ENCODE measurements at regions not wholly inside any gene's neighbourhood (a gene's known extent, or its start where the extent isn't known, plus 50 kb on each side); places are given as distances from the start of the nearest gene placed in this dataset.
"Not testable (repeated sequence)": the region's sequence is repeated elsewhere in the genome, so short reads cannot be mapped to it uniquely, and the experiment has no call there.

DNA sequence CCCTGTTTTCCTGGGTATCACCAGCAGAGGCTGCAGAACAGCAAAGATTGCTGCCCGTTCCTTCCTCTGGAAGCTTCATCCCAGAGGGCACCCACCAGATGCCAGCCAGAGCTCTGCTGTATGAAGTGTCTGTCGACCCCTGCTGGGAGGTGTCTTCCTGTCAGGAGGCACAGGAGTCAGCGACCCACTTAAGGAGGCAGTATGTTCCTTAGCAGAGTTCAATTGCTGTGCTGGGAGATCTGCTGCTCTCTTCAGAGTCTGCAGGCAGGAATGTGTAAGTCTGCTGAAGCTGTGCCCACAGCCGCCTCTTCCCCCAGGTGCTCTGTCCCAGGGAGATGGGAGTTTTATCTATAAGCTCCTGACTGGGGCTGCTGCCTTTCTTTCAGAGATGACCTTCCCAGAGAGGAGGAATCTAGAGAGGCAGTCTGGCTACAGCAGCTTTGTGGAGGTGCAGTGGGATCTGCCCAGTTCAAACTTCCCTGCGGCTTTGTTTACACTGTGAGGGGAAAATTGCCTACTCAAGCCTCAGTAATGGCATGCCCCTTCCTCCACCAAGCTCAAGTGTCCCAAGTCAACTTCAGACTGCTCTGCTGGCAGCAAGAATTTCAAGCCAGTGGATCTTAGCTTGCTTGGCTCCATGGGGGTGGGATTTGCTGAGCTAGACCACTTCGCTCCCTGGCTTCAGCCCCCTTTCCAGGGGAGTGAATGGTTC lies 100.6 kb downstream of the TMEM168 start:
- not testable (repeated sequence) for DNase-seq

DNA sequence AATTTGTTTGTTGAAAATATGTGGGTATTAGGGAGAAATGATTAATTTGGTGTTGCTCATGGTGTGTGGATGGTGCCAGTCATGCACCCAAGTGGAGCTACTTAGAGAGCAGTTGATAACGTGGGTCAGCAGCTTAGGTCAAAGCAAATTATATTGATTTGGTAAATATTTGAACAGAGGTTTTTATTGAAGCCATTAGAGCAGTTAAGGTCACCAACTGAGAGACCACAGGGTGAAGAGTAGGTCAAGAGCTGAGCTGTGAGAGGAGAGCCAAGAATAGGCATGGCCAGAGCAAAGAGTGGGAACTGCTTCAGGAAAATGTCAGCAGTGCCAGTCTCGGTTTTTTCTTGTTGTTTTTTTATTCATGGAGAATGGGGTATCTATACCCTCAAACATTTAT lies 97.9 kb downstream of the TMEM168 start:
- no peak for DNase-seq

DNA sequence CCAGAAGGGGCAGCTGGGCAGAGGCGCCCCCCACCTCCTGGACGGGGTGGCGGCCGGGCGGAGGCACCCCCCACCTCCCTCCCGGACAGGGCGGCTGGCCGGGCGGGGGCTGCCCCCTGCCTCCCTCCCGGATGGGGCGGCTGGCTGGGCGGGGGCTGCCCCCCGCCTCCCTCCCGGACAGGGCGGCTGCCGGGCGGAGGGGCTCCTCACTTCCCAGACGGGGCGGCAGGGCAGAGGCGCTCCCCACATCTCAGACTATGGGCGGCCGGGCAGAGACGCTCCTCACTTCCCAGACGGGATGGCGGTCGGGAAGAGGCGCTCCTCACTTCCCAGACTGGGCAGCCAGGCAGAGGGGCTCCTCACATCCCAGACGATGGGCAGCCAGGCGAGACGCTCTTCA lies 93.0 kb downstream of the TMEM168 start:
- not testable (repeated sequence) for DNase-seq

DNA sequence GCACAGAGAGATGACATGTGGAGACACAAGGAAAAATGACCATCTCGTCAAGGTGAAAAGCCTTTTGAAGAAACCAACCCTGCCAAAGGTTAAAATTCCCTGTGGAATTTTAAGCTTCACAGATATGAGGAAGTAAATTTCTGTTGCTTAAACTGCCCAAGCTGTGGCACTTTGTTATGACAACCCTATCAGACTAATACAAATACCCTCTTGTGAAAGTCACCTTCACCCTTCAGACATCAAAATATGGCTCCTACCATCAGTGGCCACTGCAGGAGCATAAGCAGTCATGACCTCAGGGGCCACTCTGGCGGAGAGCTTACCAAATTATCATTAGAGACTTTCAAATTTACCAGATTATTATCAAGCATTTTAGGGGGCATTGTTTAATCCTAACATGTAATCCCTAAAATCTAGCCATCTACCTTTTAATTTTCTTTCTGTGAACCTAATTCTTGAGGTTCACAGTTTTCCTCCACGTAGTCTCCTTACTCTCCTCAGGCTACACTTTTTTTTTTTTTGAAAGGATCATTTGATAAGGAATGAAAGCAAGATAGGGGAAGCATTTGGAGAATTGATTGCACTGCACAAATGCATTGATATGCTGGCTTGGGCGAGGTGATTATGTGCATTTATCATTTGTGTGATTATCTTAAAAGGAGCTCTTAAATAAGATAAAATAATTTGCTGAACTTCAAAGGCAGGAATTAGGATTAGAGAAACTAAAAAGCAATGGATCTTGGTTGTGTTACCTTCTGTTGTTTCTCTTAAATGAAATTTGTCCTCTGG lies 90.3 kb downstream of the TMEM168 start:
- DNase-seq, result no peak

DNA sequence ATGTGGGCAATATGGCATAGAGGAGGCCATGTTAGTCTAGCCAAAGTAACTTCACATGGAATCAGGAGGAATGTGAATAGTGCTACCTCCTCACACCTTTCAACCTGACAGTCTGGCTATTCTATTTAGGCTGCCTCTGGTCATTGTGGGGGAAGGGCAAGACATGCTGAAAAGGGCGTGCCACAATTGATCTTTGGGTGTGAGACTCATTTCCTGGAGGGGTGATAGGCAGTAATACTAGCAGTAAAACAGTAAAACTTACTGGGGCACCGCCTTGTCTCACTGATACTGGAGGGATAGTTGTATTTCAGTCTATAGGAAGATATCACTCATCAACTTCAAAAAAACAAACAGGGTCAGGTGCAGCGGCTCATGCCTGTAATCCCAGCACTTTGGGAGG lies 88.7 kb downstream of the TMEM168 start:
- no peak for DNase-seq

DNA sequence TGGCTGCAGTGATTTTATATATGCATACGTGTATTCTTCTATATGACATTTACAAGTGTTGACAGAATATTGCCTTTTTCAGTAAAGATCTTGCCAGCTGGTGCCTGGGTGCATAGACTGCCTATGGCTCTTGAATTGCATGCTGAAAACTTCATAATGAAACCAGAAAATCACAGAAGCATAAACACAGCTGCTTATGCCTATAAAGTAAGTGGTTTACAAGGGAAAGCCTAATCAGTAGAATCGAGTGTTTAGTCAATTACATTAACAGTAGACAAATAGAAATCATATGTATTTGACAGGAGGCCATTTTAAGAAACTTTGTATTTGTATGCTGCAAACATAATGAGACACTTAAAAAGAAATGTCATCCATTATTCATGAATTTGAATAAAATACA lies 82.5 kb downstream of the TMEM168 start:
- no peak for DNase-seq

DNA sequence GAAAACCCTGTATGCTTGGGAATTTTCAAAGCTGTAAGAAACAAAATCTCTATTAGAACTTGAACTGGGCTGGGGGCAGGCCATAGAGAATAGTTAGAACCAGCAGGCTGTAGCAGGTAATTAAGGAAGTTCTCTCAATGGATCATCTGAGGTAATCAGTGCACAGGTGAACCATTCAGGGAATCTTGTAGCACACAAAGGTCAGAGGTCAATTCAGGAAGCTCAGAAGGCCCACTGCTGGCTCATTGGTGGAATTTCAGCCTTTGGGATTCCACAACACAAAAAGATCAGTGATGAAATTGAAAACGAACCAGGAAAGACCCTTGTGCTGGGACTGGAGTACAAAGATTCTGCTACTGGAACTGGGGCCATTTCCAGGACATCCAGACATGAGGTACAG lies 82.0 kb downstream of the TMEM168 start:
- no peak for DNase-seq
